ENCODE measurements at regions not wholly inside any gene's neighbourhood (a gene's known extent, or its start where the extent isn't known, plus 50 kb on each side); places are given as distances from the start of the nearest gene placed in this dataset.

GRCh38 chr5:89064054-89064453, 181.1 kb upstream of the MEF2C start:
- H3K27ac ChIP-seq, result no peak overlapping the region
- intact Hi-C loops (cut with DNase I; ENCODE audit: low total_unique reads), result no loop called here
- no peaks in the 10 kb centered on the region for H3K27me3 ChIP-seq
- no peaks in the 10 kb centered on the region for H3K9me3 ChIP-seq
- no peaks in the 10 kb centered on the region for H3K36me3 ChIP-seq
- DNase-seq (ENCODE audit: low spot score in 2 of 2), result no peak
- no peaks in the 10 kb centered on the region for H3K4me1 ChIP-seq
- H3K4me3 ChIP-seq, result no peak overlapping the region
- TF ChIP-seq POLR2A (IDR thresholded peaks at IDR 0.05) (no peak), POLR2AphosphoS5 (IDR thresholded peaks at IDR 0.05) (no peak), CTCF (IDR thresholded peaks at IDR 0.05) (no peak)

- TF ChIP-seq POLR2AphosphoS5 (IDR thresholded peaks at IDR 0.05), result no peak
- no peak for TF ChIP-seq POLR2A (IDR thresholded peaks at IDR 0.05)
- TF ChIP-seq CTCF (IDR thresholded peaks at IDR 0.05), result no peak
- no peaks in the 10 kb centered on the region for H3K36me3 ChIP-seq
Measured at GRCh38 chr5:89060768-89061167, 177.8 kb upstream of the MEF2C start.

GRCh38 chr5:89059274-89059673, 176.3 kb upstream of the MEF2C start:
- no peak for DNase-seq (ENCODE audit: low spot score in 2 of 2)
- intact Hi-C loops (cut with DNase I; ENCODE audit: low total_unique reads), result no loop called here
- H3K27ac ChIP-seq, result no peak overlapping the region
- H3K36me3 ChIP-seq, result no peaks in the 10 kb centered on the region
- no peaks in the 10 kb centered on the region for H3K4me1 ChIP-seq
- TF ChIP-seq POLR2AphosphoS5 (IDR thresholded peaks at IDR 0.05) (no peak), CTCF (IDR thresholded peaks at IDR 0.05) (no peak), POLR2A (IDR thresholded peaks at IDR 0.05) (no peak)
- H3K4me3 ChIP-seq, result no peak overlapping the region
- H3K9me3 ChIP-seq, result no peaks in the 10 kb centered on the region
- no peaks in the 10 kb centered on the region for H3K27me3 ChIP-seq

More at GRCh38 chr5:89060768-89061167, 177.8 kb upstream of the MEF2C start:
- intact Hi-C loops (cut with DNase I; ENCODE audit: low total_unique reads), result no loop called here
- Histone ChIP-seq H3K4me1 (no peaks in the 10 kb centered on the region), H3K4me3 (no peak overlapping the region), H3K27me3 (no peaks in the 10 kb centered on the region), H3K27ac (no peak overlapping the region), H3K9me3 (no peaks in the 10 kb centered on the region)
- DNase-seq (ENCODE audit: low spot score in 2 of 2), result no peak

- DNase-seq (ENCODE audit: low spot score in 2 of 2), result no peak
- H3K4me1 ChIP-seq, result no peaks in the 10 kb centered on the region
- TF ChIP-seq POLR2AphosphoS5 (IDR thresholded peaks at IDR 0.05), result no peak
- no peak for TF ChIP-seq POLR2A (IDR thresholded peaks at IDR 0.05)
- no peak for TF ChIP-seq CTCF (IDR thresholded peaks at IDR 0.05)
- no peaks in the 10 kb centered on the region for H3K36me3 ChIP-seq
- H3K27me3 ChIP-seq, result no peaks in the 10 kb centered on the region
- H3K9me3 ChIP-seq, result peaks cover 0 to 5% of the 10 kb centered on the region in 2 donors
- intact Hi-C loops (cut with DNase I; ENCODE audit: low total_unique reads), result no loop called here
- no peak overlapping the region for H3K4me3 ChIP-seq
- H3K27ac ChIP-seq, result no peak overlapping the region
Measured at GRCh38 chr5:89055695-89056085, 172.7 kb upstream of the MEF2C start.

- intact Hi-C loops (cut with DNase I; ENCODE audit: low total_unique reads), result no loop called here
- Histone ChIP-seq H3K4me3 (no peak overlapping the region), H3K4me1 (no peaks in the 10 kb centered on the region), H3K36me3 (no peaks in the 10 kb centered on the region), H3K9me3 (peaks cover 0 to 10% of the 10 kb centered on the region in 2 donors), H3K27ac (no peak overlapping the region), H3K27me3 (no peaks in the 10 kb centered on the region)
- TF ChIP-seq POLR2AphosphoS5 (IDR thresholded peaks at IDR 0.05) (no peak), POLR2A (IDR thresholded peaks at IDR 0.05) (no peak)
- DNase-seq (ENCODE audit: low spot score in 2 of 2), result no peak
Measured at GRCh38 chr5:89055015-89055694, 172.2 kb upstream of the MEF2C start.
